HG03135 (cell line): ENCODE measurements at regions not wholly inside any gene's neighbourhood (a gene's known extent, or its start where the extent isn't known, plus 50 kb on each side); places are given as distances from the start of the nearest gene placed in this dataset.
A peak's percentile ranks its signal among the peaks of the same experiment; 100 is the strongest.

ENCODE experiments used
- ATAC-seq: cut with Tn5 transposase; IDR thresholded peaks from one replicate; pipeline ENCODE4 v1.9.1; 2021; ENCODE audit warnings: mild to moderate bottlenecking, moderate library complexity; ENCODE audit not compliant: unreplicated experiment

DNA sequence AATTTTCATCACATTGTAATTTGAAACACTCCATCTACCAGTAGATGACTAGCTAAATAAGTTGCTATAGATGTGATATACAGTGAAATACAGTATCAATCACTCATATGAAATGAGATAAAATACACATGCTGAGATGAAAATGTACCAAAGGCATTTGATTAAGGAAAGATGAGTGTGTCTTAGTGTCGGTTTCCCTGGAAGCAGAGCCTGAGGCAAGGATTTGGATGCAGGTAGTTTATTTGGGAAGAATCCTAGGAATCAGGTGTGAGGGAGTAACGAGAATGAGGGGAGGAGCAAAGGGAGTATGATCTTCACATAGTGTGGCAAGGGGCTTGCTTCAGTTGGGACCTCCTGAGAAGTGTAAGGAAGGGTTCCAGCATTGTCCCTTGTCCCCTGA lies 188.2 kb upstream of the CTBP2 start:
- ATAC-seq: no peak

DNA sequence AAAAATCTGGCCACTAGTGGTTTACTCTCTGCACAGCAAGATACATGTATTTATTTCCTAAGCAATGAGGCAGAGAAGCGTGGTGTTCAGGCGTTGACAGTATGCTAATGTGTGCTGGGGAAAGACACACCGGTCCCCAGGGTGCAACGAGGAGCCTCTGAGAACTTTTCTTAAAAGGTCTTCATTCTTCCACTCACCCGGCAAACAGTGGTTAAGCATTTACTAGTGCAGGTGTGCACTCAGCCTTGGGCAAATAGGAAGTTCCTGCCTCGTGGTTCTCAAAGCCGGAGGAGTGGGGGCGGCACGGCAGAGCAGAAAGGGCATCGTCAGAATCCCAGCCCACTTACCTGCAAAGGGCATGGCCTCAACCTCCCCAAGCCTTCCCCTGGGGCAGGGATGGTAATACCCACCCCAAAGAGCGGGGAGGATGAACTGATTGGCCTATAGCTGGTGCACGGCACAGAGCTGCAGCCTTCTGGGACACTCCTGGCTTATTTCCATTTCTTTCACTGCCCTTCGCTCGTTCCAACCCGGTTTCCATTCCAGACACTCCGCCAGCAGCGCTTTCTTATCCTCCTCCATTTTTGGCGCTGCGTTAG lies 184.3 kb upstream of the CTBP2 start:
- ATAC-seq: peak; percentile 86

GRCh38 chr10:125343983-125344382 lies 183.6 kb upstream of the CTBP2 start:
- no peak for ATAC-seq

GRCh38 chr10:125343118-125343925 lies 183.0 kb upstream of the CTBP2 start:
- ATAC-seq: no peak

DNA sequence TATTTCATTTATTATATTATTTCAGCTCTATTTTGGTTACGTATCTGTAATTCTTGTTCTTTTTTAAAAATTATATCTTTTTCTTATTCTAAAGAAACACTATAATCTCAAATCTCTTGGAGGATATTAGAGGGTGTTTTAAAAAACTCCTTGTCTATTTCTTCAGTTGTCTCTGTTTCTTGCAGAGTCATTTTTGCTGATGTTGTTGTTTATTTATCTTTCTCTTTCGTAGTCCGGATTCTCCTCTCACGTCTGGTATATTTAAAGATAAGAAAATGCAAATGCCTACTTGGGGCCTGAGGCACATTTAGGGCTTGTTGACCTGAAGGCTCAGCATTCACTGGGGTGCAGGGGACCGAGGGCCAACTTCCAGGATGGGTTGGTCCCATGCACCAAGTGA lies 181.2 kb upstream of the CTBP2 start:
- ATAC-seq: no peak

- ATAC-seq: no peak
Observed at GRCh38 chr10:125340903-125341302, 180.5 kb upstream of the CTBP2 start.

DNA sequence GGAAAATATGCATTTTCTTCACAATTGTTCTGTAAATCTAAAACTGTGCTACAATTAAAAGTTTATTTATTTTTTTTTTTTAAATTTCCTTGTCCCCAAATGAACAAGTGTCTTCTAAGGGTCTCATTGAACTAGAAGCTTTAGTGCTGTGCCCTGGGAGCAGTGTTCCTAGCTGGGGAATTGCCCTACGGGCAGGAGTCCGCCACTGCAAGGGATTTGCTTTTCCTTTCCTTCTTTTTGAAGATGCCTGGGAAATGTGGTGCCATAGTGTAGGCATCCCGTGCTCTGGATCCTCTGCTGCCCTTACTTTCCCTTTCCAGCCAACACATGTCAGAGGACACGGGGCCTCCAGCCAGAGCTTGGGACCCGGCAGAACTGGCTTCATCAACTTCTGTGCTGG lies 177.1 kb upstream of the CTBP2 start:
- no peak for ATAC-seq

GRCh38 chr10:125334545-125334944 lies 174.2 kb upstream of the CTBP2 start:
- ATAC-seq: no peak

DNA sequence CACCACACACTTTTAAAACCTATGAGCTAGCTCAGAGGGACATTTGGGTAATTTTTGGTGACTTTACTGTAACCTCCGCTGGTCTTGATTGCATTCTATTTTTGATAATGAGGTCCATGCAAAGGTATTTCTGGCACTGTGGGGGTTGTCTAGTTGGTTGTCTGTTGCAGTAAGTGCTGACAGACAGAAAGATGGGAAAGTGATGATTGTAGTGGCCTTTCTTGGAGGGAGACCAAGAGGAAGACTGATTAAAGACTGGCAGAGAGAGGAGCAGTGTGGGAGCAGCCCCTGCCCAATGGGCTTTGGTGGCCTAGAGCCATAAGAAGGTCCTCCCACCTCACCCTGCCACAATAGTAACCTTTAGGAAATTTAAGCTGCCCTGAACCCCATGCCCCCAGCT lies 173.4 kb upstream of the CTBP2 start:
- ATAC-seq: no peak

DNA sequence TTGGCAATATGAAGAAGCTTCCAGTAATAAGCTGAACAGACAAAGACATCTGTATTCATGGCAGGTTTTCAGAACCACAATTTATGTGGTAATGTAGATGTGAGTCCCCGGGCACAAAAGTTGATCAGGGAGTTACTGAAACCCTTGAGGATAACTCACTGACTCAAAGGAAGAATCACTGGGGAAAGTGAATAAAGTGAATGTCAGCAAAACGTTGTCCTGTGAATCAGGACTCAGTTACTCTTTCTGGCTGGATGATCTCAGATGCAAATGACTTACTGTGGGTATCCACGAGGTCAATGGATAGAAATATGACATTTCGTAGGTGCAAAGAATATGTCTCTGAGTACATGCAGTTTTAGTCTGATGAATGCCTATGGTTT lies 172.8 kb upstream of the CTBP2 start:
- ATAC-seq: no peak

DNA sequence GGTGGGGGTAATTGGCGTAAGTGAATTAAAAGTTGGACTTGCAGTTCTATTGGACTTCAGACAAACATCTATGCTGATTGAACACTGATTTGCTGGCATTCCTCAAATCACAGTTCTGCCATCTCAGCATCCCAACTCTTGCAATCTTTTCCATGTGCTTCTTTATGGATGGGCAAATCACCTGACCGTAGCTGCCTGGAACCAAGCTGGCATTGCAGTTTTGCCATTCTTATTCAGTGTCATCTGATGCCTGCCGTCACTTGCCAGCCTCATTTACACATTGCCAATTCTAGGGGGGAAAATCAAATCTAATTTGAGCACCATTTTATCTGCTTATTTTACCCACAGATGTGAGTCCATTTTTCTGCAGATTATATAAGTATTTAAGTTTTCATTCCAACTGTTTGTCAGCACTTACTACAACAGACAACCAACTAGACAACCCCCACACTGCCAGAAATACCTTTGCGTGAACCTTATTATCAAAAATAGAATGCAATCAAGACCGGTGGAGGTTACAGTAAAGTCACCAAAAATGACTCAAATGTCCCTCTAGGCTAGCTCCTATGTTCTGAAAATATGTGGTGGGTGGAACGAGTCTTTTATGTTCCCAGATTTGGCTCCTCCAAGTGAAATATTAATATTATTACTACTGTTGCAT lies 172.3 kb upstream of the CTBP2 start:
- ATAC-seq: no peak

- ATAC-seq: no peak
Observed at GRCh38 chr10:125331056-125331455, 170.7 kb upstream of the CTBP2 start.

- ATAC-seq: no peak
Observed at GRCh38 chr10:125329056-125329455, 168.7 kb upstream of the CTBP2 start.

DNA sequence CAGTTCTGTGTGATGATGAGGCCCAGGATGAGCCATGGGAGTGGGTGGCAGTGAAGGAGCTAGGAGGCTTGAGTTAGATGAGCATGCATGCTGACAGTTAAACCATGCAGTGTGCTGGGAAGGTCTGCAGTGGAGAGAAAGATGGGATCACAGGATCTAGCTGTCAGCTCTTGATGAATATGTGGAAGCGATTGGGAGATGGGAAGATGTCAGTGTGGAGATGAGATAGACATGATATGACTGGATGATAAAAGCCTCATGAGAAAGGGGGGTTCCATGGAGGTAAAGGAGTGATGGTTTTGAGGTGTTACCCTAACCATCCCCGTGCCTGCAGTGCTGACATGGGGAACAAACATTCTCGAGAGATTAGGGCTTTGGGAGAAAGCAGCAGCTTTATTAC lies 165.0 kb upstream of the CTBP2 start:
- ATAC-seq: no peak

DNA sequence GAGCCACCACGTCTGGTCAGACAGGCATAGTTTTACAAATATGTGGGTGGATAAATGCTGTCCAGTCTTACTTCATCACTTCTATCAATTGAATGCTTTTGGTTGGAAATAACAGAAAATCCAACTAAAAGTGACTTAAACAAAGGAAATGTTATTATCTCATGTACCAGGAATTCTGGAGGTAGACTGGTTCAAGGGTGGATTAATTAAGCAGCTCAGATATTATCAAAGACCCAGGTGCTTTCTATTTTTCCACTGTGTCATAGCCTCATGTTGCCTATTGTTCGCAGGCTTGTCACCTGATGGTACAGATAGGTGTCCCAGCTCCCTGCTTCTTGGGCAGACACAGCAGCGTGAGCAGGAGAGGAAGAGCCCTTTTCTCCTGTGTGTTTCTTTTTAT lies 156.1 kb upstream of the CTBP2 start:
- no peak for ATAC-seq

GRCh38 chr10:125300937-125301336 lies 140.6 kb upstream of the CTBP2 start:
- no peak for ATAC-seq

DNA sequence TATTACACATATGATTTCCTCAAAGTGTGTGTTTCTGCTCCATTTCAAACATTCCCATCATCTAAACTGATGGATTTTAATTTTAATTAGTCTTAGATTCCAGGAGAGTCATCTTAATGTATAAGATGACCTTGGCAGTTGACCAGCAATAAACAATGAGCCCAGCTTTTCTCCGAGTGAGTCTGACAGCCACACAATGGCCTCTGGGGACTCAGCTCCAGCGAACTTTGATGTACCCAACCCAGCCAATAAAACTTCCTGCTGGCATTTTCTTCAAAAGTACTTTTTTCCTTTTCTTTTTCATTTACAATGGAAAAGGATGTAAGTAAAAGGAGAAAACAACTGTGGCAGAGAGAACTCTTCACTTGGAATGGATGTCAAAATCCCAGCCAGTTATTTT lies 139.1 kb upstream of the CTBP2 start:
- ATAC-seq: no peak

- no peak for ATAC-seq
Observed at GRCh38 chr10:125296598-125296997, 136.2 kb upstream of the CTBP2 start.

GRCh38 chr10:125294109-125294508 lies 133.7 kb upstream of the CTBP2 start:
- no peak for ATAC-seq

GRCh38 chr10:125291836-125292235 lies 131.5 kb upstream of the CTBP2 start:
- ATAC-seq: no peak

GRCh38 chr10:125289461-125289860 lies 129.1 kb upstream of the CTBP2 start:
- ATAC-seq: no peak

DNA sequence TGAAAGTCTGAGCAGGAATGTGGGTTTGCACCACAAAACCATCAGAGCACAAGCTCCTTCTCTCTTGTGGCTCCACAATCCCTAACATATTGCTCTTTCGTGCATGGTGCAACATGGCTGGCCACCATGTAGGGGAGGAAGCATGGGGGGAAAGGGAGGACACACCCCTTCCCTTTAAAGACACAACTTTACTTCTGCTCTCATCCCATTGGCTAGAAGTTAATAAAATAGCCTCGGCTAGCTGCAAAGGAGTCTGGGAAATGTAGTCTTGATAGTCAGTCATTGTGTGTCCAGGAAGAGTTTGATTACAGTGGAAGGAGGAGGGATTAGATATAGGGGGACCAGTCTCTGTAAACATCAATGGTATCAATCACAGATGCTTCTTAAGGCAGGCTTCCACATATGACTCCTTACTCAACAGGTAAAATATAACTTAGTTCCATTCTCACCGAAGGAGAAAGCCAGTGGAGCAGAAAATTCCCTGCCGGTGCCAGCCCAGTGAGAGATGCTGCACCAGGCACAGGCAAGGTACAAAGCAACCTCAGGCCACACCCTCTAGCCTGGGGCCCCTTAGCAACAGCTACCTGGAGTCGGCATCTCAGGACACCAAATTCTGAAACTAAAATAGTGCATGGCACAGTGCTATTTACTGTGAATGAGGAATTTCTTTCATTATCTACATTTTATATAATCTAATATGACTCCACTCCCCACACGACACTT lies 124.7 kb upstream of the CTBP2 start:
- ATAC-seq: no peak
